LNCaP clone FGC (cell line): ENCODE measurements at regions not wholly inside any gene's neighbourhood (a gene's known extent, or its start where the extent isn't known, plus 50 kb on each side); places are given as distances from the start of the nearest gene placed in this dataset.

Source experiments
- DNase-seq: peaks from one replicate; pipeline ENCODE4 v3.0.0-alpha.2; 2011; ENCODE audit warnings: low read depth
- H3K4me3 ChIP-seq: 2 replicates; pipeline ENCODE4 v1.5.1; 2011; ENCODE audit warnings: mild to moderate bottlenecking, low read depth, low read length, control low read depth
- TF ChIP-seq, protein P1 (sequence below): IDR thresholded peaks from 2 replicates; pipeline ENCODE4 v1.5.1; 2012; ENCODE audit warnings: mild to moderate bottlenecking; ENCODE audit not compliant: control insufficient read depth, insufficient read depth; ENCODE audit errors: extremely low read depth

DNA sequence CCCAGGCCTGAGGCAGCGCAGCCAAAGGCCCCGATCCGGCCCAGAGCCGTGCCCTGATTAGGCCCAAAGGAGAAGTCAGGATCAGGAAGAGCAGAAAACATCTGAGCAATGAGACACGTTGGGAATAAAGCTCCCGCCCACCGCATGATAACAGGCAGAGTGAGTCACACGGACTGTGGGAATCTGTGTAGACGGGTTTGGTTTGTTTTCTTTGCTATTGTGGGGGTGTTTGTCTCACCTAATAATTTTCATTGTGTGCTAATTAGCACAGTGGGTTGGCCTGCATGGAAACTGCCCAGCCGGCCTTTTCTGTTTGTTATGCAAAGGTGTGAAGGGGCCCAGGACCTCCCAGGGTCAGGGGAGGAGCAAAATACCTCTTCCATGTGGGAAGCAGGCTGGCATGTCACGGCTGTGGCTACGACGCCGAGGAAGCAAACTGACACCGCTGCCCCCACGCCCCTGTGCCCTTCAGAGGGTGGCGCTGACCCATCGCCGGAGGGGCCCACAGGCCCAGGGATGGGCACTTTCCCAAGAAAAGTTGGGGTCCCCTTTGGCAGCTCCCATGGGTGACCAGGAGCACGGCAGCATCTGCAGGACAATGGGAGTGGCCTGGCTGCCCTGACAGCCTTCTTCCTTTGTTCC is 68.4 kb upstream of the CTDP1 start:
- H3K4me3 ChIP-seq, result no peak overlapping the region
- no peak for DNase-seq
- TF ChIP-seq, protein P1, sequence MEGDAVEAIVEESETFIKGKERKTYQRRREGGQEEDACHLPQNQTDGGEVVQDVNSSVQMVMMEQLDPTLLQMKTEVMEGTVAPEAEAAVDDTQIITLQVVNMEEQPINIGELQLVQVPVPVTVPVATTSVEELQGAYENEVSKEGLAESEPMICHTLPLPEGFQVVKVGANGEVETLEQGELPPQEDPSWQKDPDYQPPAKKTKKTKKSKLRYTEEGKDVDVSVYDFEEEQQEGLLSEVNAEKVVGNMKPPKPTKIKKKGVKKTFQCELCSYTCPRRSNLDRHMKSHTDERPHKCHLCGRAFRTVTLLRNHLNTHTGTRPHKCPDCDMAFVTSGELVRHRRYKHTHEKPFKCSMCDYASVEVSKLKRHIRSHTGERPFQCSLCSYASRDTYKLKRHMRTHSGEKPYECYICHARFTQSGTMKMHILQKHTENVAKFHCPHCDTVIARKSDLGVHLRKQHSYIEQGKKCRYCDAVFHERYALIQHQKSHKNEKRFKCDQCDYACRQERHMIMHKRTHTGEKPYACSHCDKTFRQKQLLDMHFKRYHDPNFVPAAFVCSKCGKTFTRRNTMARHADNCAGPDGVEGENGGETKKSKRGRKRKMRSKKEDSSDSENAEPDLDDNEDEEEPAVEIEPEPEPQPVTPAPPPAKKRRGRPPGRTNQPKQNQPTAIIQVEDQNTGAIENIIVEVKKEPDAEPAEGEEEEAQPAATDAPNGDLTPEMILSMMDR, result no peak

DNA sequence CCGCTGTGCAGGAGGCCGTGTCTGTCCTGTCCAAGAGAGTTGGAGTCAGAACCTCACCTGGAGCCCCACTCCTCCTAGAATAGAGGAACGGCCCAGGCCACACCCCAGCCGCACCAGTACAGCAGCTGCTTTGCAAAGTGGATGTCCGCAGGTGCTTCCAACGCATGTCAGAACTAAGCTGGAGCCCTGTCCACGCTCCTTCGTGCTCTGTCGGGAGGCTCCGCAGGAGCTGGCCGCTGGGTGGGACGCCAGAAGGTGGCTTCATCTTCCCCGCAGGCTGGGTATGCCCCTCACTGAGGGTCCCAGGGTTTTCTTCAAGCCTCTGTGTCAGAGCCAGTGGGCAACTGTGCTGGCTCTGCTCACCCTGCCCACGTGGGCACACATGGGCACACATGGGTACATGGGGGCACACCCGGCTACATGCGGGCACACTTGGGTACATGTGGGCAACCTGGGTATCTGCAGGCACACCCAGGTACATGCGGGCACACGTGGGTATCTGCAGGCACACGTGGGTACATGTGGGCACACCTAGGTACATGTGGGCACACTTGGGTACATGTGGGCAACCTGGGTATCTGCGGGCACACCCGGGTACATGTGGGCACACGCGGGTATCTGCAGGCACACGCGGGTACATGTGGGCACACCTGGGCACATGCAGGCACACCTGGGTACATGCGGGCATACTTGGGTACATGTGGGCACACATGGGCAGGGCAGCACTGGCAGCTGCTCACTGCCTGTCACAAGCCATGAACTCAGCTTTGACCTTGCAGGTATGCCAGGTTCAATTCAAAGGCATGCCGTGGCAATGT is 67.1 kb upstream of the CTDP1 start:
- TF ChIP-seq, protein P1, result no peak
- H3K4me3 ChIP-seq, result no peak overlapping the region
- DNase-seq, result no peak

DNA sequence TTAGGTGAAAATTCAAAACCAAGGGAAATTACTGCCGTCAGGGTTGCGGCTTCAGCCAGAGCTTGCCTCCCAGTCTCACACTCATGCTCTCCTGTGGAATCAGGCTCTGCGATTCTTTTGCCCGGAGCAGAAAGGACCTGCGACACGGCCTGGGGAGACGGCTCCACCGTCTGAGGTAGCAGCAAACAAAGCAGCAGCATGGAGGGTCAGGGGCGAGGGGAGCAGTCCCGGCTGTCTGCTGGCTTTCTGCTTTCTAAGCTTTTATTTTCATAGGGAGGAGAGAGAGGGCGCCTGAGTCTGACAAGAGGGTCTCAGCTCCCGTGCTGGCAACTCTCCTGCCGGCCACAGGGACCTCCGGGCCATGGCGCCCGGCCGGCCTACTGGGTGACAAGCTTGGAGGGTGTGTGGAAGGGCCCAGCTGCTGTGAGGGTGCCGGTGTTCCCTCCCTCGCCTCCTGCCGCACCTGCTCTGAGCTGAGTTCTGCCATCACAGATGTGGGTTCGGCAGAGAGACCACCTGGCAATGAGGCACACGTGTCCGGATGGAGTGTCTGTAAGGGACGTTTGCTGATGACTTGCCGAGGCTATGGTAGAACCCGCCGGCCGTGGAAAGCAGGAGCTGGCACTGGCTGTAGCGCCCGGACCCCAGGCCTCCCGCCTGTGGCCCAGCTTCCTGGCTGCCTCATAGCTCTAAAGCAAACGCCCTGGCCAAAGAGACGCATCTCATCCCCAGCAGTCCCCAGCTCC is 66.2 kb upstream of the CTDP1 start:
- no peak overlapping the region for H3K4me3 ChIP-seq
- DNase-seq, result no peak
- TF ChIP-seq, protein P1, result no peak

DNA sequence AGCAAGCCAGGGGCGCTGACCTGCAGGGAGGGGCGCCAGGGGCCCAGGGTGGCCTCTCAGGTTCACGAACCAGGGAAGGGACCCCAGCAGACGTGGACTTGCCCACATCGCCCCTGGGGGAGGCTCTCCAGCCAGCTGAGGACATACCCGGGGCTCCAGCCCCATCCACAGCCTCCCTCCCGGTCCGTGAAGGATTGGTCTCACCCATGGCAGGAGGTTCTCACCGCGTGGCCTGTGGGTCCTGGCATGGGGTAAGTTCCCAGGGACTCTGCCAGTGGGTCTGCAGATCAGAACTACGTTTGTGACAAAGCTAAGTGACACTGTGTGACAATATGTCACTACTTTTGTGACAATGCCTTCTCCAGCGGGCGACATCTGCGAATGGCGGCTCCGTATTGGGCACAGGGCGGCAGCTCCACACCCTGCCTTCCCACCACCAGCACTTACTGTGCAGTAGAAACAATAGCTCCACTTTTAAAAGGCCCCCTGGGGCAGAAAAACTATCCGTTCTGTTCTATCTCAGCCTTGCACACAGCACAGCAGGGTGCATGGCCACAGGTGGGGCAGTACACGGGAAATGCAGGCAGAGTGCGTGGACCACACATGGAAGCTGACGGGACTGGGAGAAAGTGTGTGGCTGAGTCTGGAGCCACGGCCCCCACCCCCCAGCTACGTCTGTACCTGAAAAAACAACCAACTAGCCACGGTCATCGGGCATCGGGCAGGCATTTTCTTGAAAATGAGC is 65.2 kb upstream of the CTDP1 start:
- TF ChIP-seq, protein P1, result no peak
- DNase-seq, result no peak
- H3K4me3 ChIP-seq, result no peak overlapping the region

DNA sequence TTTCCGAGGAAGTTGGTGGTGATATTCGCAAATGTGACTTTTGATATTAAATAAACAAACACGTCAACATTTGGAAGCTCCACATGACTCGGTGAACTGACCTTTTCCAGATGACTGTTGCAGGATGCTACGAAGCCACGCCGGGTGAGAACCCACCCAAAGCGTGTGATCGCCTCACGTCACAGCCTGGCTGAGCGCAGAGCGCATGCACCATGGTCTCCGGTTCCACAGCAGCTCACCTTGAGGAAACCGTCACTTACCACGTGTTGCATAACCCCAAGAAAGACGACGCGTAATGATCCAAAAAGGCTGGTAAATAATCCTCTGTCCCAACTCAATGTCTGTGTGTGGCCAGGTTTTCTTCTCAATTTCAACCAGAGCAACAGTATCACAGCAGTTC is 64.5 kb upstream of the CTDP1 start:
- TF ChIP-seq, protein P1, result no peak
- H3K4me3 ChIP-seq, result no peak overlapping the region
- DNase-seq, result no peak

- no peak overlapping the region for H3K4me3 ChIP-seq
- TF ChIP-seq, protein P1, result no peak
- no peak for DNase-seq
Measured at GRCh38 chr18:79615586-79615985, 64.0 kb upstream of the CTDP1 start.
